GM21390 (cell line): ENCODE measurements at regions not wholly inside any gene's neighbourhood (a gene's known extent, or its start where the extent isn't known, plus 50 kb on each side); places are given as distances from the start of the nearest gene placed in this dataset.

Experiments used
- ATAC-seq: cut with Tn5 transposase; IDR thresholded peaks from one replicate; pipeline ENCODE4 v1.9.1; 2021; ENCODE audit not compliant: unreplicated experiment

- ATAC-seq: no peak
Measured at GRCh38 chr6:85396159-85396808, 53.6 kb upstream of the NT5E start.

DNA sequence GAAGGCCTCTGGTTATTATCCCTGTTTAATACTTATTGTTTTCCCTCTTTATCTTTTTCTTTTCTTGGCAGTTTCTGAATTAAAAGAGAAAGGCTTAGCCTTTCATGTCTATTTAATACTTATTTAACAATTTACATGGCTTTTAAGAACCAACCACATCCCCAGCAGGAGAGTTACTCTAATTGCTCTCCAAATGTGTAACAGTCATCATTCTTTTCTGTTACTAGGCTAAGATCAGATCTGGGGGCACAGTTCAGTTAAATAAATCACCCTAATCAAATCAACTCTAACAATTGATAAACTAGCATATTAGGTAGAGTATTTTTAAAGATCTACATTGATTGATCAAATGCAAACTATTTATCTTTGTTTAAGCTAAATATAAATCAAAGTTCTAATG, 54.1 kb upstream of the NT5E start:
- no peak for ATAC-seq

GRCh38 chr6:85394853-85395538, 54.9 kb upstream of the NT5E start:
- no peak for ATAC-seq

DNA sequence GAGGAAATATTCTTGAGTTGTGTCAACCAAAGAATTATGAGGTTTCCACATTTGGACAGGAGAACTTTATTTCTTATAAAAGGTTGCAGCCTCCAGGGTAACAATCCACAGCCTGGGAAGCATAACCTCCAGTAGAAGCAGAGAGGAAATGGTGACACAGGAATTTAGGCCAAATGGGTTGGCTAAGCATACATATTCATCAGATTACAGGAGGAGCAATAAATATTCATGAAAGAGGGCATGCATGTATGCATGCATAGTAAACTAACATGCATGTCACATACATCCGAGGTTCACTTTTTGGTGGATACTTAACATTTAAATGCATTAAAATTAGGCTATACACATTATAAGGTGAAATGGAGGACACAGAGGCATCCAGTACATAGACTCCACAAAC, 55.7 kb upstream of the NT5E start:
- ATAC-seq: no peak

DNA sequence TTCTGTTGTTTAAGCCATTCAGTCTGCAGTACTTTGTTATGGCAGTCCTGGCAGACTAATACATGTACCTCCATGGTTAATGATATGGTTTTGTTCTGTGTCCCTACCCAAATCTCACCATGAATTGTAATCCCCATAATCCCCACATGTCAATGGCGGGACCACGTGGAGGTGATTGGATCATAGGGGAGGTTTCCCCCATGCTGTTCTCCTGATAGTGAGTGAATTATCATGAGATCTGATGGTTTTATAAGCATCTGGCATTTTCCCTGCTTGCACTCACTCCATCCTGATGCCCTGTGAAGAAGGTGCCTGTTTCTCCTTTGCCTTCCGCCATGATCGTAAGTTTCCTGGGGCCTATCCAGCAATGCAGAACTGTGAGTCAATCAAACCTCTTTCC, 57.5 kb upstream of the NT5E start:
- no peak for ATAC-seq

- no peak for ATAC-seq
Measured at GRCh38 chr6:85390775-85391174, 59.1 kb upstream of the NT5E start.

DNA sequence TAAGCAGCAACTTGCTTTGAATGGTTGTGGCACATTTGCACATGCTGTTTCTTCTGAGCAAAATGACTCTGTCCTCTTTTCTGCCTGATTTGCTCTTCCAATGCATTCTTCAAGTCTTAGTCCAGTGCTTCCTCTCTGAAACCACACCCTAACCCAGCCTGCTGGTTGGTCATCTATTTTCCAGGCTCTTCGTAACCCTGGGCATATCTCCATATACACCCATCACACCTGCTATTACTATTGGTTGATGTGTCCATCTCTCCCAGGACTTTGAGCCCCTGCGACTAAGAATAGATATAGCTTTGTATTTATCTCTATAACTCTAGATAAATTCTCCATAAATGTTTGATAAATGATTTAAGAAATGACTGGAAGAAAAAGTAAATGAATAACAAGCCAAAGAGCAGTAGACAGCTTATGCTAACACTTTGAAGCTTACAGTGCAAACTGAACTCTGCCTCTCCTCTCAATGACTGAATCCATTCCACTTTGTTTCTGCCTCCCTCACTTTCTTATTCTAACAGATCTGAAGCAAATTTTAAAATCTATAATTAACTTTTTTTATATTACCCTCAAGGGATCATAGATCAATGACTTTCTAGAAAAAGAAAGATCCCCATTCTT, 59.7 kb upstream of the NT5E start:
- ATAC-seq: no peak

DNA sequence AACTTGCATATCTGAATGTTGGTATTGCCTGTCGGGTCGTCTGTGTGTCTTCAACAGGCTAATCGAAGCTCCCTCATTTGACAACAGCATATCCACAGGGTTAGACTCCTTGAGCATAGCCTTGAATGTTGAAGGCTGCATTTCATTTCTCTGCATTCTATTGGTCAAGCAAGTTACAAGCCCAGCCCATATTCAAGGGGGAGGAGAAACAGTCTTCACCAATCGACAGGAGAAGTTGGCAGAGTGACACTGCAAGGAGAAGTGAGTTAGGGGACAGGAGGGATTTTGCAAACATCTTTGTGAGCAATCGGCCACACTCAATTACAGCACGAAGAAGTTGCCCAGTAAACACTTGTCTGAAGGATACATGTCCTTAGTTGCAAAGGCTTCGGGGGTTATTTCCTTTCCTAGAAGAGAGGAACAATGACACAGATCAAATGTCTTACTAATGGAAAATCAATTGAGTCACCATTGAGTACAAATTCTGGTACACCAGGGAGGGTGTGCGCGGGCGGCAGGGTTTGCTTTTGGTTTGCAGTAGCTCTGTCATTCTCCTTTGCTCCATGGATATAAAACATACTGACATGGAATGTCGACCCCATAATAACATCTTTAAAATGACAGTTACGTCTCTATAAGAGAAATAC, 60.6 kb upstream of the NT5E start:
- no peak for ATAC-seq

GRCh38 chr6:85388531-85388930, 61.4 kb upstream of the NT5E start:
- ATAC-seq: no peak

- no peak for ATAC-seq
Measured at GRCh38 chr6:85385636-85386315, 64.1 kb upstream of the NT5E start.

DNA sequence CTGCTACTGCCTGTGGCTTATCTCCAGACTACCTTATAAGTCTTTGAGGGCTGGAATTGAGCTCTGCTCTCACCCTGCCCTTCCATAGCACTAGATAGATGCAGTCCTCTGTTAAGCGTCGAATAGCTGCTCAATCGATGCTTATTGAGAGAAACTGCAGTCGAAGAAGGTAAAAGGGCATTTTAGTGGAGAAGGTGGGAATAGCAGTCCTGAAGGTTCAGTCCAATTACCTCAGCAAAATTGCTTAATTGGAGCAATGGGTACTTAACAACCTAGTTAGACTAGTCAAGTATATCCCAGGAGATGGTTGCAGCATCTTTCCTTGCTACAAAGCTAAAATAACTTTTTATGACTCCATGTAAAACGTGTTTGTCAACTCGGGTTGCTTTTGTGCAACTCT, 66.8 kb upstream of the NT5E start:
- no peak for ATAC-seq

DNA sequence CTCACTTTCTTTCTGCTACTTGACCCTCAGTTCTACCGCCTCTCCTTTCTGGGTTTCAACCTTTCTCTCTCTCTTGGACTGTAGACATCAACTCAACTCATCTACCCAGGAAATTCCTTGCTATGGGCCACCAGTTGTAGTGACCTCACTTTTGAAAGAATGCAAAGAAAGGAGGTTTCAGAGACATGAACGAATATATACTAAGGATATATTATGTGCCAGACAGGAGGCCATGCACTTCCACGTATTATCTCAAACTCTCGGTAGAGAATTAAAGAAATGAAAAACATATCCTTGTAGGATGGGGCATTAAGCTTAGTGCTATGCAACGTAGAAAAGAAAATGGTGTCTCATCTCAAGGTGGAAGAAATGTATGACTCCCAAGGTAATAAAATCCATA, 67.3 kb upstream of the NT5E start:
- ATAC-seq: no peak

DNA sequence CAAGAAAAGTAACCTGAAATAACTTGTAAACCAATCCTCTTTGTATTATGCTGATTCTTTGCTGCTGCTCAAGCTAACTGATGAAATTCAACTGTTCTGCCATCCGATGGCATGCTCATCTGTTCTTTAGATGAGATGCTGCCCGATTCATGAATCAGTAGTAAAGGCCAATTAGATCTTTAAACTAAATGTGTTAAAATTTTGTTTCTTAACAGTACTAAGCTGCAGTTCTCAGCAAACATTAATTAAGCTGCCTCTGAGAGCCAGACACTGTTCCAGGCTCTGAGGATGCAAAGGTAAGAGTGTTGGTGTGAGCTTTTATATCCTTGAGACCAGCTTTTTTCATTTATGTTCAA, 77.0 kb upstream of the NT5E start:
- no peak for ATAC-seq

DNA sequence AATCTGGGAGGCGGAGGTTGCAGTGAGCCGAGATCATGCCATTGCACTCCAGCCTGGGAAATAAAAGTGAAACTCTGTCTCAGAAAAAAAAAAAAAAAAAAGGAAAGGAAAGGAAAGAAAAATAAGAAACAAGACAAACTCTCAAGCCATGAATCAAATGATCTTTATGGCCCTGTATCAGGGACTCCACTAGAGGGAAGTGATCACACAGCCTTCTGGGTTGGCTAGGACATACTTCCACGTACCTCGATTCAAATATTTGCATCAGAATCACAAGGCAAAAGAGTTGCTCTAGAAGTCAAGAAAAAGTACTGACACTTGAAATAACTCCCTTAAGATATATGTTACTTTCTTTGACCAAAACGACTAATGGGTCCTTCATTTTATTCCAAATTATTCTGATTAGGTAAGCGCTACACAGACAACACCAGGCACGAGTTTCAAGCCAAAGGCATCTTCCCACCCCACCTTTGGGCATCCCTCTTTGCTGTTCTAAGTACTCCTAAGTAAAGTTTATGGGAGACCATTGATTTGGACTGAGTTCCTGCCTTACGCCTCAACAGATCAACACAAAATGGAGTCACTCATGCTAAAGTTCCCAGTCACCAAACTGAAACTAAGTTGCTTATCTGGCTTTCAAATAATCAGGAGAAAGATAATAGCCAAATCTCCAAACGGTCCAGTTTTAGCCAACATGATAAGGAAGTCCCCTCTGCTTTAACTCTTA, 77.5 kb upstream of the NT5E start:
- ATAC-seq: no peak

GRCh38 chr6:85368631-85369030, 81.3 kb upstream of the NT5E start:
- ATAC-seq: no peak

GRCh38 chr6:85364344-85364743, 85.5 kb upstream of the NT5E start:
- peak; percentile 43 for ATAC-seq

GRCh38 chr6:85363870-85364269, 86.0 kb upstream of the NT5E start:
- ATAC-seq: no peak

DNA sequence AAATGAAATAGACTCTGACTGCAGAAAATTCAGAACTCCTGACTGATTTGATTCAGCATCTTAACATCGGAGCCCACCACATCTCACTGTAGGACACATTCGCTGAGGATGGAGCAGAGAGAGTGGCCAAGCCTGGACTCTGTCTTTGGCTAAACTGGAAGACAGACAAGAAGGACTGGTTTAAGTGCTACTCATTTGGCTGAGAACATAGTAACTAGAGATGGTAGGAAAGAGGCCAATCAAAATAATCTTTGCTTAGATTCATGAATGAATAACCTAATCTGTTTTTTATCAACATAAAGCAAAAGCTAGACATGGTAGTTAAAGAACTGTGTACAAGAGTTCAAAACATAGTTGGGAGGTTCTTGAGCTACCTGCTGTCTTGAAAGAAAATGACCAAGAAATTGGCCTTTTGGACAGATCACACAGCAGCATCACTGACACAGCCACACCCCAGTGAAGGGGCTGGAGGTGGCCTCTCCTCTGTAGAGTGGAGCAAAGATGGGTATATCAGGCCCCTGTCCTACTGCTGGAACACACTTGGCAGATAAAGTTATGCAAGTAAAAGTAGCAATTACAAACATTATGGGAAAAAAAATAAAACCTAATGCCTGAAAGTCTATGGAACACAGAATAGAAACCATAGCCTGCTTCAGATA, 87.1 kb upstream of the NT5E start:
- ATAC-seq: no peak

GRCh38 chr6:85361643-85362014, 88.3 kb upstream of the NT5E start:
- no peak for ATAC-seq
